Stomach (tissue), 4 donors: ENCODE measurements at regions not wholly inside any gene's neighbourhood (a gene's known extent, or its start where the extent isn't known, plus 50 kb on each side); places are given as distances from the start of the nearest gene placed in this dataset.

Experiments used
- POLR2A ChIP-seq, 4 donors: fragments of 450-650 bp; IDR thresholded peaks; one replicate each; pipeline ENCODE4 v1.6.1; 2016; ENCODE audit warnings: antibody characterized with exemption in 4 of 4, control low read depth in 2 of 4, mild to moderate bottlenecking in 1 of 4, moderate library complexity in 1 of 4
- POLR2AphosphoS5 ChIP-seq, 3 donors: sonication (generic); formaldehyde crosslinking; IDR thresholded peaks; one replicate each; pipeline ENCODE4 v1.6.1; 2016; ENCODE audit warnings: antibody characterized with exemption in 3 of 3
- TF ChIP-seq, protein P1 (sequence below), 7 experiments: fragments of 450-650 bp in 4 of 7; fragments of 200-600 bp in 3 of 7; sonication (generic) in 3 of 7; IDR thresholded peaks; one replicate each; pipeline ENCODE4 v1.5.1; 2016 to 2019; ENCODE audit warnings: antibody characterized with exemption in 7 of 7, control low read depth in 2 of 7, mild to moderate bottlenecking in 1 of 7

DNA sequence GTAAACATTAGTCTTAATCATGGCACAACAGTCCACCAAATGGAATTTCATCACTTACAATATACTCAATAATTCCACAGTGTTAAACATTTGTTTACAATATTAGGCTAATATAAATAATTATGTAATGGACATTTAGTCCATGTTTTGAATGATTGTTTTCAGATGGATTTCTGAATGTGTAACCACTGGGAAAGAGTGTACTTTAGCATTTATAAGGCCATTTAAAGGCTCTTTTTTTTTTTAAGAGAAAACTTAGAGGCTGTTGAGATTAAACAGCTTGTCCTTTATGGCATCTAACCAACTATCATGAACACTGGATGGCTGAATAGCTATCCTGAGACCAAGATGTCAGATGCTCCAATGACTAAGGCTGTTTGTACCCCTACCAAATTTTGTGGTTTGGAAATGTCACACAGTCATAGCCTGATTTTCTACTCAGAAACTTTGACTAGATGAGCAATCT is 248.3 kb upstream of the GLI3 start:
- TF ChIP-seq, protein P1, sequence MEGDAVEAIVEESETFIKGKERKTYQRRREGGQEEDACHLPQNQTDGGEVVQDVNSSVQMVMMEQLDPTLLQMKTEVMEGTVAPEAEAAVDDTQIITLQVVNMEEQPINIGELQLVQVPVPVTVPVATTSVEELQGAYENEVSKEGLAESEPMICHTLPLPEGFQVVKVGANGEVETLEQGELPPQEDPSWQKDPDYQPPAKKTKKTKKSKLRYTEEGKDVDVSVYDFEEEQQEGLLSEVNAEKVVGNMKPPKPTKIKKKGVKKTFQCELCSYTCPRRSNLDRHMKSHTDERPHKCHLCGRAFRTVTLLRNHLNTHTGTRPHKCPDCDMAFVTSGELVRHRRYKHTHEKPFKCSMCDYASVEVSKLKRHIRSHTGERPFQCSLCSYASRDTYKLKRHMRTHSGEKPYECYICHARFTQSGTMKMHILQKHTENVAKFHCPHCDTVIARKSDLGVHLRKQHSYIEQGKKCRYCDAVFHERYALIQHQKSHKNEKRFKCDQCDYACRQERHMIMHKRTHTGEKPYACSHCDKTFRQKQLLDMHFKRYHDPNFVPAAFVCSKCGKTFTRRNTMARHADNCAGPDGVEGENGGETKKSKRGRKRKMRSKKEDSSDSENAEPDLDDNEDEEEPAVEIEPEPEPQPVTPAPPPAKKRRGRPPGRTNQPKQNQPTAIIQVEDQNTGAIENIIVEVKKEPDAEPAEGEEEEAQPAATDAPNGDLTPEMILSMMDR (IDR thresholded peaks at IDR 0.05) = no peak
- no peak for TF ChIP-seq POLR2A (IDR thresholded peaks at IDR 0.05)
- TF ChIP-seq POLR2AphosphoS5 (IDR thresholded peaks at IDR 0.05) = peak in 1 of 3 donors; percentile 32
